MM.1S (cell line): ENCODE measurements at regions not wholly inside any gene's neighbourhood (a gene's known extent, or its start where the extent isn't known, plus 50 kb on each side); places are given as distances from the start of the nearest gene placed in this dataset.

Source experiments
- EZH2phosphoT487 ChIP-seq: fragments of 300-600 bp; sonication (generic); IDR thresholded peaks from 2 replicates; pipeline ENCODE4 v1.6.1; 2018; ENCODE audit warnings: antibody characterized with exemption, low read length
- TF ChIP-seq, protein P1 (sequence below): fragments of 300-600 bp; sonication (generic); IDR thresholded peaks from 2 replicates; pipeline ENCODE4 v1.5.1; 2016; ENCODE audit warnings: antibody characterized with exemption, low read length, mixed read lengths

DNA sequence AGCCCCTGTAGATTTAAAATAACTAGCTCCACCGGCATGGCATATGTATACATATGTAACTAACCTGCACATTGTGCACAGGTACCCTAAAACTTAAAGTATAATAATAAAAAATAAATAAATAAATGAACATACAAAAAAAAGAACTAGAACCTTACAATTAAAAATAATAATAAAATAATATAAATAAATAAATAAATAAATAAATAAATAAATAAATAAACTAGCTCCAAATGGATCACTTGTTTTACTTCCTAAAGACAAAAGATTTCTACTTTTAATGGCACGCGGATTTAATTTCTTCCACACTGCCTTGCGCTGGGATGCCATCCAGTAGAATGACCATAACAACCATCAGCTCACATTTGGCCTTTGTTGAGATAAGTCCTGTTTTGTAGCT, 141.0 kb upstream of the NRSN1 start:
- TF ChIP-seq, protein P1, sequence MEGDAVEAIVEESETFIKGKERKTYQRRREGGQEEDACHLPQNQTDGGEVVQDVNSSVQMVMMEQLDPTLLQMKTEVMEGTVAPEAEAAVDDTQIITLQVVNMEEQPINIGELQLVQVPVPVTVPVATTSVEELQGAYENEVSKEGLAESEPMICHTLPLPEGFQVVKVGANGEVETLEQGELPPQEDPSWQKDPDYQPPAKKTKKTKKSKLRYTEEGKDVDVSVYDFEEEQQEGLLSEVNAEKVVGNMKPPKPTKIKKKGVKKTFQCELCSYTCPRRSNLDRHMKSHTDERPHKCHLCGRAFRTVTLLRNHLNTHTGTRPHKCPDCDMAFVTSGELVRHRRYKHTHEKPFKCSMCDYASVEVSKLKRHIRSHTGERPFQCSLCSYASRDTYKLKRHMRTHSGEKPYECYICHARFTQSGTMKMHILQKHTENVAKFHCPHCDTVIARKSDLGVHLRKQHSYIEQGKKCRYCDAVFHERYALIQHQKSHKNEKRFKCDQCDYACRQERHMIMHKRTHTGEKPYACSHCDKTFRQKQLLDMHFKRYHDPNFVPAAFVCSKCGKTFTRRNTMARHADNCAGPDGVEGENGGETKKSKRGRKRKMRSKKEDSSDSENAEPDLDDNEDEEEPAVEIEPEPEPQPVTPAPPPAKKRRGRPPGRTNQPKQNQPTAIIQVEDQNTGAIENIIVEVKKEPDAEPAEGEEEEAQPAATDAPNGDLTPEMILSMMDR, result no peak
- TF ChIP-seq EZH2phosphoT487, result no peak
